ENCODE measurements at regions not wholly inside any gene's neighbourhood (a gene's known extent, or its start where the extent isn't known, plus 50 kb on each side); places are given as distances from the start of the nearest gene placed in this dataset.
"Not testable (repeated sequence)": the region's sequence is repeated elsewhere in the genome, so short reads cannot be mapped to it uniquely, and the experiment has no call there.

DNA sequence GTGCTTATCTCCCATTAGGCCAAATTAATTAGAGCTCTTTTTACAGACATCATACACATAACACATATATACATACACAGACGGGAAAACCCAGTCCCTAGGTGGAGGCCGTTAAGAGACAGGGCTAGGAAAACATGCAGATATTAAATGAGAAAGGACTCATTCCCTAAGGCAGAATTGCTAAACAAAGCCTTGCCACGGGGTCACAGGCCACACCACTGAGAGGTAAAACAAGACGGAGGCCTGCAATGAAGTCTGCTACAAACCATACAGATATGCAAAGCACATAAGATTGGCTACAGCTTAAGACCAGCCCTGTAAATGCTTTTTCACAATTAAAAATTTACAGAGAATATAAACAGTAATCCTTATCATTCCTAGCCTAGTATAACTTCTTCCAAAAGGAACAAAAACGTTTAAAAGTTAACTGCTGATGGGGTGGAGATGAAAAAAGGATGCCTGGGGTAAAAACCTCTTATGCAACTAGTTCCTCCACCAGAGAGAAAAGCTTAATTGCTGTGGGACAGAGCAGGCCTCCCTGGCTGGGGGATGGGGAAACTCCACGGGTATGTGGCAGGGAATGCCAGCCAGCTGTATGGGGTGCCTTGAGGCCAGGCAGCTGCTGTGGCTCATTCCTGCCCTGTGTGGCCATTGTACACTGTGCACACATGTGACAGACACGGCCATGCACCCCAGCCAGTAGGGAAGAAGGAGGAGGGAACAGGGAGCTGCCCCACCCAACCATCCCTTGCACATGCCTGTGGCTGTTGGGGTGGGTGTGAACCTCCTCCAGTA, 481.4 kb upstream of the LMCD1 start:
- no peak for DNase-seq

- DNase-seq = no peak
Measured at GRCh38 chr3:8027954-8028353, 473.7 kb upstream of the LMCD1 start.

- no peak for DNase-seq
Measured at GRCh38 chr3:8050283-8050682, 451.3 kb upstream of the LMCD1 start.

DNA sequence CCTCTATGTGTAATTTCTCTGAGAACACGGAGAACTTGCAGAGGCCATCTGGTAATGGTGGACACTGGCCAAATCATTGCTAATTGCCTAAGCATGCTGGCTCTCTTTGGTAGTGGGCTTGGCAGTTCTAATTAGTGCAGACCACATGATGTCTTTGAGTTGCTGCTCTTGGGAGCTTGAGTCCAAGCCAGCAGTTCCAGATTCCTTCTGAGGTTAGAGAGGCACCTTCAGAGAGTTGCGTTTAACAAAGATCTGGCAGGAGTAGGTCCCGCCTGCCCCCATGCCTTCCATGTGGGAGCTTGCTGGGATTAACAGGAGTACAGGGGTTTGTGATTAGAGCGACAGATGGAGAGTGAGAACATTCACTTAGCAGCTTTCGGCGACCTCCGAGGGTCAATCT, 449.0 kb upstream of the LMCD1 start:
- peak; percentile 84 for DNase-seq

- not testable (repeated sequence) for DNase-seq
Measured at GRCh38 chr3:8068135-8068534, 433.5 kb upstream of the LMCD1 start.

DNA sequence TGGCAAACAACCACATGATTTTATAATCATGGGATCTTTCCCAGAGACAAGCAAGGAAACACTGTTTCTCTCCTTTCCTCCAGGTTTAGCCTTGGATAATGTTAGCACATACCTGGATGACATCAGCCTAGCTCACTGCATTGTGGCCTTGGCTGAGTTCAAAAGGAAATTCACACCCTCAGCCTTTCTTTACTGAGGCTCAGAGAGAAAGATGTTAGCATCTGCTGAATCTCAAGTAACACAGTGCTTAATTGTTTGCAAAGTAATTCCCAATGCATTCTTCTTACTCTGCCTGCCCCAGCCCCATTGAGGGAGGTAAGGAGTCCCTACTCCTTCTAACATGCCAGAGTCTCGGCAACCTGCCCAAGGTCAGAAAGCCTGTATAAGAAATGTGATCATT, 432.2 kb upstream of the LMCD1 start:
- no peak for DNase-seq

- no peak for DNase-seq
Measured at GRCh38 chr3:8070011-8070410, 431.6 kb upstream of the LMCD1 start.

- DNase-seq = not testable (repeated sequence)
Measured at GRCh38 chr3:8074740-8075139, 426.9 kb upstream of the LMCD1 start.

GRCh38 chr3:8077126-8077525, 424.5 kb upstream of the LMCD1 start:
- no peak for DNase-seq

GRCh38 chr3:8080464-8080863, 421.2 kb upstream of the LMCD1 start:
- no peak for DNase-seq

DNA sequence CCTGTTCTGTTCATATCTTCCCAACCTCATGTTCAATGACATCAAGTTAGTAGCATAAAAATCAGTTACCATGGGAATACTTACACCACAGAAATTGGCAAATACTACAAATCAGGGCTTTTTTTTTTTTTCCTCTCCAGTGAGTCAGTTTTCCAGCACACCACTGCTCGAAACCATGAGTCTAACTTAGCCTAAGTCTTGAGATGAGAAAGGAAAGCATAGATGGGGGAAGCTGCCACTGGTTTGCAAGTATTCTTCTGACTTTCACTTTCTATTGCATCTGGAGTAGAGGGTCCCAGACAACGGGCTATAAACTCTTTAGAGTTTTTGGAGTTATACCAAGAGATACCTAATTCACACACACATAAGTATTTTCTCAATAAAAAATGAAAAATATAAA, 416.1 kb upstream of the LMCD1 start:
- no peak for DNase-seq

- no peak for DNase-seq
Measured at GRCh38 chr3:8087951-8088350, 413.7 kb upstream of the LMCD1 start.

GRCh38 chr3:8094415-8094814, 407.2 kb upstream of the LMCD1 start:
- no peak for DNase-seq

DNA sequence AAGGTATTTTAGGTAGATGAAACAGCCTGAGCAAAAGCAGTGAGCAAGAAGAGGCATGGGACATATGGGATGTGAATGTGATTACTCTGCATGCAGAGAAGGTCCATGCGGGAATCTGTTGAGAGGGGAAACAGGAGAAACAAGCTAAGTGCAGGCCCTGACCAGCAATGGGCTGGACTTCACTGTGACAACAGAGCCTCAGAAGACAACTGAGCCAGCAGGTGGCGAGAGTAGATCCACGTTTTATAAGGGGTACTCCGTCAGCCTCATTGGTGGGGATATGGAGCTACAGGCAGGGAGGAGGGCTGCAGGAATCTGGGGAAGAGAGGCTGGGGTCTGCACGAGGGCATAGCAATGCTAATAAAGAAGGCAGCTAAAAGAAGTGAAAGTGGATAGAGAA, 405.9 kb upstream of the LMCD1 start:
- DNase-seq = no peak

DNA sequence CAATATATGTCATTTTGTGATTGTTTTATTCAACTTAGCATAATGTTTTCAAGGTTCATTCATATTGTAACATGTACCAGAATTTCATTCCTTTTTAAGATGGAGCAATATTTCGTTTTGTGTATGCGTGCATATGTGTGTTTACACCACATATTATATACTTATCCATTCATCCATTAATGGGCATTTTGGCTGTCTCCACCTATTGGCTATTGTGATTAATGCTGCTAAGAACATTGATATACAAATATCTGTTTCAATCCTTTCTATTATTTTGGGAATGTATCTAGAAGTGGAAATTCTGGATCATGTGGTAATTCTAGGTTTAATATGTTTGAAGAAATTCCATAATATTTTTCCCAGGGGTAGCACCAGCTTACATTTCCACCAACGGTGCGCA, 403.9 kb upstream of the LMCD1 start:
- DNase-seq = no peak

- no peak for DNase-seq
Measured at GRCh38 chr3:8103954-8104353, 397.7 kb upstream of the LMCD1 start.

GRCh38 chr3:8106921-8107320, 394.7 kb upstream of the LMCD1 start:
- DNase-seq = no peak

- no peak for DNase-seq
Measured at GRCh38 chr3:8110966-8111798, 390.4 kb upstream of the LMCD1 start.

DNA sequence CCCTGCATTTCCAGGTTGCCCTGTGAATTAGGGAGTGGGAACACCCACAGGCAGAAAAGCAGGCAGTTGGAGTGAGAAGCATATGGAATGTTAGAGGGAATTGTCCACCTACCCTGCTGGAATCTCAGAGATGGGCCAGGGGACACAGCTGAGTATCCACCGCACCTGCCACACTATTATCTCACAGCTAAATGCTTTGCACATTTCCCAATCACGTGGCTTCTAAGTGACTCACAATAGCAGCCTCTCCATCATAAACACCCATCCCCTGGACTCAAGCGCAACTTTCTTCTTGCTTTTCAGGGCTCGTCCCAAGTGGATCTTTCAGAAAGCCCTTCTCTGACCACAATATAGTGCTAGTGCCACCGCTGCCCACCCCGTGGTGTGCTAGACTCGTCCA, 389.0 kb upstream of the LMCD1 start:
- no peak for DNase-seq

GRCh38 chr3:8113626-8114025, 388.0 kb upstream of the LMCD1 start:
- no peak for DNase-seq

DNA sequence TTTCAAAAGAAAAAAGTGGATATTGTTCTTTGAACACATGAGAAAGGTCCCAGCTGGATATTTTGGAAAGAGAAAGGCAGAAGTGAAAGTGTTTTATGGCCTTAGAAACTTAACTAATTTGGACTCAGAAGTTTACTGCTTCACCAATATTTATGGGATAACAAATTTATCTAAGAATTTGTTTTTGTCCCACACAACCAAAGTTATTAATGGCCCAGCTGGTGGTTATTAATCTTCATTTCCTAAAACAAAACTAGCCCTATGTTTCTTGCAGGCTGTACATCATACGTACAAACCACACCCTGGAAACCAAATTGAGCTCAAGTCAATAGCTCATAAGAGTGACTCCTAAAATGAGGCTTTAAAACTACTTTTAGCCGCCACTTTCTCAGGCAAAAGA, 372.9 kb upstream of the LMCD1 start:
- DNase-seq = no peak

DNA sequence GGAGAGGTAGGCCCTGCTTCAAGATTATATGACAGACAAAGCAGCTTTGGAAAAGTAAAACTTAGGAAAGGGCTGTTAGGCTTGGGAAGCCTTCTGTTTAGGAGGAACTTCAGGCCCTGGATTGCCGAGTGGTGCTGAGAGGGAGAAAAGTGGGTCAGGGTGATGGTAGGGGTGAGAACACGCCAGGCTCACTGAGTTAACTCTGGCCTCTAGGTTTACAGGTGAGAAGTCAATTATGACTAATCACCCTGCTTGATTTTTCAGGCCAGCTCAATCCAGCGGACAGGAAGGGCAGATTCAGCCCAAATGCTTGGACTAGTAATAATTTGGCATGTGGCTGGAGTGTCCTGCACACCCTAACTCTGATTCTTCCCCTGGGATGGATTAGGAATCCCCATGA, 365.1 kb upstream of the LMCD1 start:
- no peak for DNase-seq

DNA sequence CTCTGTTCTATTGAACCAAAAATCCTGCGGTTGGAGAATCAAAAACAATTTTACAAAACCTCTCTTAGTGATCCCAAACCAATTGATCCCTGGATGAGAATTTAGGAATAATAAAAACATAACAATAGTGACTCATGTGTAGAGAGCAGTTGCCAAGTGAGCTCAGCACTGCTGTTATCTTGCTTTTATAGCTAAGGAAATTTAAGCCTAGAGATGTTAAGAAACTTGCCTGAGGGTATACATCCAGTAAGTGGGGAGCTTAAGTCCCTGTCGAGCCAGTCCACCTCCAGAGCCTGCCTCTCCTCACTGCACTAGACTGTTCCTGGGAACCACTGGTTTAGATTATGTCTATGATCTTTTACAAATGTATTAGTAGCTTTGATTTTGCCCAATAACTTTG, 358.4 kb upstream of the LMCD1 start:
- DNase-seq = no peak

- DNase-seq = no peak
Measured at GRCh38 chr3:8145661-8146060, 356.0 kb upstream of the LMCD1 start.

Data from DMS 273 treated with DMSO at 0.1 percent for 48 hours (cell line).